Mesenchymal stem cell (in vitro differentiated cells and primary cell): ENCODE measurements at regions not wholly inside any gene's neighbourhood (a gene's known extent, or its start where the extent isn't known, plus 50 kb on each side); places are given as distances from the start of the nearest gene placed in this dataset.

Source experiments
- DNase-seq: peaks from one replicate; pipeline ENCODE4 v3.0.0-alpha.2; 2013
- H2AFZ ChIP-seq: one replicate; pipeline ENCODE4 v1.6.1; 2013; ENCODE audit warnings: low read depth, mild to moderate bottlenecking, control low read depth, inconsistent platforms, low read length, moderate library complexity
- H2AK5ac ChIP-seq: 2 replicates; pipeline ENCODE4 v1.6.1; 2013; ENCODE audit warnings: low read length, moderate library complexity, mild to moderate bottlenecking, inconsistent platforms; ENCODE audit not compliant: severe bottlenecking
- H2BK120ac ChIP-seq: one replicate; pipeline ENCODE4 v1.6.1; 2013; ENCODE audit warnings: low read depth, mild to moderate bottlenecking, inconsistent platforms, low read length, moderate library complexity
- H2BK12ac ChIP-seq, 2 experiments: one replicate each; pipeline ENCODE4 v1.6.1; 2013; ENCODE audit warnings: inconsistent platforms in 2 of 2, low read length in 2 of 2, mild to moderate bottlenecking in 2 of 2, moderate library complexity in 2 of 2, control low read depth in 1 of 2
- H2BK15ac ChIP-seq: one replicate; pipeline ENCODE4 v1.6.1; 2013; ENCODE audit warnings: mild to moderate bottlenecking, low read depth, inconsistent platforms; ENCODE audit not compliant: poor library complexity, severe bottlenecking
- H2BK5ac ChIP-seq: 2 replicates; pipeline ENCODE4 v1.6.1; 2013; ENCODE audit warnings: low read depth, mild to moderate bottlenecking, low read length, control low read depth, inconsistent platforms; ENCODE audit not compliant: poor library complexity, severe bottlenecking
- H3K14ac ChIP-seq, 2 experiments: one replicate each; pipeline ENCODE4 v1.6.1; 2013; ENCODE audit warnings: inconsistent platforms in 2 of 2, low read length in 2 of 2, control low read depth in 1 of 2, mild to moderate bottlenecking in 1 of 2, moderate library complexity in 1 of 2
- H3K18ac ChIP-seq, 2 experiments: one replicate each; pipeline ENCODE4 v1.6.1; 2013; ENCODE audit warnings: inconsistent platforms in 2 of 2, low read length in 2 of 2, control low read depth in 1 of 2, low read depth in 1 of 2, mild to moderate bottlenecking in 1 of 2
- H3K23ac ChIP-seq, 2 experiments: one replicate each; pipeline ENCODE4 v1.6.1; 2013; ENCODE audit warnings: inconsistent platforms in 2 of 2, low read length in 2 of 2, mild to moderate bottlenecking in 2 of 2, moderate library complexity in 2 of 2, control low read depth in 1 of 2
- H3K27ac ChIP-seq: 2 replicates; pipeline ENCODE4 v1.5.1; 2013; ENCODE audit warnings: mild to moderate bottlenecking, moderate library complexity, low read length, control low read depth, inconsistent platforms; ENCODE audit not compliant: poor library complexity, severe bottlenecking
- H3K27me3 ChIP-seq, 2 experiments: 2 replicates each; pipeline versions ENCODE4 v1.6.1 to v1.7.0; 2013; ENCODE audit warnings: low read length in 2 of 2, mild to moderate bottlenecking in 2 of 2, moderate library complexity in 2 of 2, control low read depth in 1 of 2, inconsistent platforms in 1 of 2; ENCODE audit not compliant: control insufficient read depth in 1 of 2, insufficient read depth in 1 of 2
- H3K36me3 ChIP-seq, 2 experiments: 2 replicates each; pipeline versions ENCODE4 v1.6.1 to v1.7.0; 2013; ENCODE audit warnings: low read length in 2 of 2, control low read depth in 1 of 2, inconsistent platforms in 1 of 2, low read depth in 1 of 2, mild to moderate bottlenecking in 1 of 2; ENCODE audit not compliant: insufficient read depth in 2 of 2, control insufficient read depth in 1 of 2
- H3K4ac ChIP-seq, 2 experiments: one replicate each; pipeline ENCODE4 v1.6.1; 2013; ENCODE audit warnings: inconsistent platforms in 2 of 2, low read length in 2 of 2, mild to moderate bottlenecking in 2 of 2, moderate library complexity in 2 of 2, control low read depth in 1 of 2, low read depth in 1 of 2
- H3K4me1 ChIP-seq: 2 replicates; pipeline ENCODE4 v1.6.1; 2013; ENCODE audit warnings: low read depth, low read length, control low read depth; ENCODE audit not compliant: control insufficient read depth, insufficient read depth
- H3K4me2 ChIP-seq: 2 replicates; pipeline ENCODE4 v1.6.1; 2013; ENCODE audit warnings: low read length, mild to moderate bottlenecking, inconsistent platforms; ENCODE audit not compliant: poor library complexity, severe bottlenecking
- H3K4me3 ChIP-seq, 2 experiments: 2 replicates each; pipeline versions ENCODE4 v1.5.1 to v1.7.0; 2013; ENCODE audit warnings: low read length in 2 of 2, mild to moderate bottlenecking in 2 of 2, control low read depth in 1 of 2, low read depth in 1 of 2; ENCODE audit not compliant: insufficient read depth in 1 of 2
- H3K79me1 ChIP-seq: replicated peaks from 2 replicates; pipeline ENCODE4 v1.6.1; 2013; ENCODE audit warnings: mild to moderate bottlenecking, control low read depth, low read length, inconsistent platforms; ENCODE audit not compliant: poor library complexity, severe bottlenecking
- H3K9ac ChIP-seq: 2 replicates; pipeline ENCODE4 v1.7.0; 2013; ENCODE audit warnings: mild to moderate bottlenecking, low read length, moderate library complexity
- H3K9me3 ChIP-seq: 2 replicates; pipeline ENCODE4 v1.7.0; 2013; ENCODE audit warnings: mild to moderate bottlenecking, low read length; ENCODE audit not compliant: control insufficient read depth
- H4K8ac ChIP-seq: one replicate; pipeline ENCODE4 v1.6.1; 2013; ENCODE audit warnings: inconsistent platforms, mild to moderate bottlenecking, low read length, moderate library complexity
- H4K91ac ChIP-seq: one replicate; pipeline ENCODE4 v1.6.1; 2013; ENCODE audit warnings: mild to moderate bottlenecking, low read length, inconsistent platforms
- WGBS: methylation state at CpG from one replicate; pipeline ENCODE4 v1.1.7; 2013; ENCODE audit warnings: mixed read lengths; 5-methylcytosine and 5-hydroxymethylcytosine counted together

- H3K4me3 ChIP-seq: no peak overlapping the region
- no peak overlapping the region for H2BK12ac ChIP-seq
- no peak overlapping the region for H2AK5ac ChIP-seq
- no peak overlapping the region for H2AFZ ChIP-seq
- no peak overlapping the region for H3K14ac ChIP-seq
- H3K4me1 ChIP-seq: no peaks in the 10 kb centered on the region
- no peaks in the 10 kb centered on the region for H3K79me1 ChIP-seq
- no peak overlapping the region for H3K18ac ChIP-seq
- no peaks in the 10 kb centered on the region for H3K27me3 ChIP-seq
- no peak overlapping the region for H2BK5ac ChIP-seq
- H2BK15ac ChIP-seq: no peak overlapping the region
- no peak overlapping the region for H3K4ac ChIP-seq
- no peak overlapping the region for H2BK120ac ChIP-seq
- H3K27ac ChIP-seq: no peak overlapping the region
- no peak overlapping the region for H4K91ac ChIP-seq
- no peak for DNase-seq
- H3K36me3 ChIP-seq: no peaks in the 10 kb centered on the region
- H3K9me3 ChIP-seq: no peaks in the 10 kb centered on the region
- WGBS: 16% methylated on average over 4 of the region's 5 CpGs
- no peak overlapping the region for H3K4me2 ChIP-seq
- no peak overlapping the region for H3K9ac ChIP-seq
- H3K23ac ChIP-seq: no peak overlapping the region
- no peak overlapping the region for H4K8ac ChIP-seq
Observed at GRCh38 chr9:75649060-75649459, 241.4 kb upstream of the PCSK5 start.

- Histone ChIP-seq H3K14ac (no peak overlapping the region), H3K23ac (no peak overlapping the region), H4K91ac (no peak overlapping the region), H3K27ac (no peak overlapping the region), H3K36me3 (no peaks in the 10 kb centered on the region), H2BK5ac (no peak overlapping the region), H2BK15ac (no peak overlapping the region), H3K9me3 (no peaks in the 10 kb centered on the region), H3K4me2 (no peak overlapping the region), H2BK120ac (no peak overlapping the region), H3K27me3 (no peaks in the 10 kb centered on the region), H3K18ac (no peak overlapping the region), H4K8ac (no peak overlapping the region), H2AFZ (no peak overlapping the region), H3K4ac (no peak overlapping the region), H2AK5ac (no peak overlapping the region), H3K4me3 (no peak overlapping the region), H3K9ac (no peak overlapping the region), H3K79me1 (no peaks in the 10 kb centered on the region), H3K4me1 (no peaks in the 10 kb centered on the region), H2BK12ac (no peak overlapping the region)
- WGBS: no CpG with 5 or more reads among the region's 2 CpGs
- no peak for DNase-seq
Observed at GRCh38 chr9:75651709-75652108, 238.8 kb upstream of the PCSK5 start.

- no peak overlapping the region for H2BK12ac ChIP-seq
- no peak overlapping the region for H3K27ac ChIP-seq
- H3K79me1 ChIP-seq: no peaks in the 10 kb centered on the region
- no peak overlapping the region for H4K8ac ChIP-seq
- H3K9me3 ChIP-seq: no peaks in the 10 kb centered on the region
- H3K4me3 ChIP-seq: no peak overlapping the region
- no peaks in the 10 kb centered on the region for H3K36me3 ChIP-seq
- H3K23ac ChIP-seq: no peak overlapping the region
- H2BK15ac ChIP-seq: no peak overlapping the region
- H3K18ac ChIP-seq: no peak overlapping the region
- no peaks in the 10 kb centered on the region for H3K4me1 ChIP-seq
- WGBS: no CpG with 5 or more reads among the region's 1 CpG
- H4K91ac ChIP-seq: no peak overlapping the region
- H3K27me3 ChIP-seq: no peaks in the 10 kb centered on the region
- H2BK5ac ChIP-seq: no peak overlapping the region
- H3K4ac ChIP-seq: no peak overlapping the region
- H2AFZ ChIP-seq: no peak overlapping the region
- no peak overlapping the region for H2AK5ac ChIP-seq
- H2BK120ac ChIP-seq: no peak overlapping the region
- DNase-seq: no peak
- H3K4me2 ChIP-seq: no peak overlapping the region
- no peak overlapping the region for H3K14ac ChIP-seq
- no peak overlapping the region for H3K9ac ChIP-seq
Observed at GRCh38 chr9:75653335-75653734, 237.1 kb upstream of the PCSK5 start.

- no peaks in the 10 kb centered on the region for H3K36me3 ChIP-seq
- H3K14ac ChIP-seq: no peak overlapping the region
- no peaks in the 10 kb centered on the region for H3K27me3 ChIP-seq
- no peak overlapping the region for H3K18ac ChIP-seq
- no peak overlapping the region for H3K4me3 ChIP-seq
- H3K4me1 ChIP-seq: no peaks in the 10 kb centered on the region
- 80% methylated on average over 2 of the region's 2 CpGs for WGBS
- DNase-seq: no peak
- no peaks in the 10 kb centered on the region for H3K9me3 ChIP-seq
- H2BK12ac ChIP-seq: no peak overlapping the region
- H4K8ac ChIP-seq: no peak overlapping the region
- H3K23ac ChIP-seq: no peak overlapping the region
- no peak overlapping the region for H2BK15ac ChIP-seq
- H2BK120ac ChIP-seq: no peak overlapping the region
- no peak overlapping the region for H4K91ac ChIP-seq
- H2BK5ac ChIP-seq: no peak overlapping the region
- H2AK5ac ChIP-seq: no peak overlapping the region
- H3K4ac ChIP-seq: no peak overlapping the region
- H3K79me1 ChIP-seq: no peaks in the 10 kb centered on the region
- H2AFZ ChIP-seq: no peak overlapping the region
- no peak overlapping the region for H3K9ac ChIP-seq
- no peak overlapping the region for H3K27ac ChIP-seq
- no peak overlapping the region for H3K4me2 ChIP-seq
Observed at GRCh38 chr9:75653750-75654149, 236.7 kb upstream of the PCSK5 start.
